Upper lobe of left lung (tissue), 4 donors: ENCODE measurements at regions not wholly inside any gene's neighbourhood (a gene's known extent, or its start where the extent isn't known, plus 50 kb on each side); places are given as distances from the start of the nearest gene placed in this dataset.

Experiments
- POLR2A ChIP-seq, 4 donors: fragments of 450-650 bp; IDR thresholded peaks; one replicate each; pipeline ENCODE4 v1.5.1; 2016 to 2017; ENCODE audit warnings: antibody characterized with exemption in 4 of 4, mild to moderate bottlenecking in 2 of 4
- TF ChIP-seq, protein P1 (sequence below), 6 experiments: fragments of 450-650 bp in 4 of 6; fragments of 200-600 bp in 2 of 6; sonication (generic) in 2 of 6; IDR thresholded peaks; one replicate each; pipeline ENCODE4 v1.5.1; 2016 to 2019; ENCODE audit warnings: antibody characterized with exemption in 6 of 6

DNA sequence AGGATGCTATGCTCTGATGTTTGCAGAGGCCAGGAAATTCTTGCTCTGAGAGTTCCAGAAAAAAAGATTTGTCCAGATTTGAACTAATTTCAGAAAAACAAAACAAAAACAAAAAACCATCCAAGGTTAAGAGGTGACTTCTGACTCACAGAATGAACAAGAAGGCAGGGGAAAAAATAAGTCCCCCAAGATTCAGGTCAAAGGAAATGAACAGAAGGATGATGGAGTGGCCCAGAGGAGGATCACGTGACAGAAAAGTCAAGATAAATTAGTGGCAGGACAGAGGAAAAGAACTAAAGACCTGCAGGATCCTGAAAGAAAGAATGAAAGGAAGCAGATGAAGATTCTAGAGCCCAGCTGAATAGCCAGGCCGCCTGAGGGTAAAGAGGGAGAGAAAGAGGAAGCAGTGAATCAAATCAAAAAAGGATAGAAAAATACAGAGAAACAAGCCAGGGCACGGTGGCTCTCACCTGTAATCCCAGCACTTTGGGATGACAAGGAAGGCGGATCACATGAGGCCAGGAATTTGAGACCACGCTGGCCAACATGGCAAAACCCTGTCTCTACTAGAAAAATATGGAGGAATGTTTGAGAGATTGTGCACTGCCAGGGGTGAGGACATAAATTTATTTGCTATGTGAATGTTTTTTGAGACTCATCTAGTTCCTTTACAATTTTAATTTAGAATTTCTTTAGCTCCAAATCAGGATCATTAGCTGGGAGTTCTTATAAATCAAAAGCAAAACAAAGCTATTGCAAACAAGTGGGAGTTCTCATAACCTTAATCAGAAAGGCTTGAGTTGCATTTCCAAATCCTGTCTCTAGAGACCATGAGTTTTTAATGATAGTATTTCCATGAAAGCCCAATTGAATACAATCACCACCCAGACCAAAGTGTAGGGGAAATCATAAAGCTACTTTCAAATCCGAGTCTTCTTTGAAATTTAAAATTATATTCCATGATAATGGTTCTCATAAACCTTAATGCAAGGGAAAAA, 217.1 kb upstream of the PLEKHG7 start:
- TF ChIP-seq, protein P1, sequence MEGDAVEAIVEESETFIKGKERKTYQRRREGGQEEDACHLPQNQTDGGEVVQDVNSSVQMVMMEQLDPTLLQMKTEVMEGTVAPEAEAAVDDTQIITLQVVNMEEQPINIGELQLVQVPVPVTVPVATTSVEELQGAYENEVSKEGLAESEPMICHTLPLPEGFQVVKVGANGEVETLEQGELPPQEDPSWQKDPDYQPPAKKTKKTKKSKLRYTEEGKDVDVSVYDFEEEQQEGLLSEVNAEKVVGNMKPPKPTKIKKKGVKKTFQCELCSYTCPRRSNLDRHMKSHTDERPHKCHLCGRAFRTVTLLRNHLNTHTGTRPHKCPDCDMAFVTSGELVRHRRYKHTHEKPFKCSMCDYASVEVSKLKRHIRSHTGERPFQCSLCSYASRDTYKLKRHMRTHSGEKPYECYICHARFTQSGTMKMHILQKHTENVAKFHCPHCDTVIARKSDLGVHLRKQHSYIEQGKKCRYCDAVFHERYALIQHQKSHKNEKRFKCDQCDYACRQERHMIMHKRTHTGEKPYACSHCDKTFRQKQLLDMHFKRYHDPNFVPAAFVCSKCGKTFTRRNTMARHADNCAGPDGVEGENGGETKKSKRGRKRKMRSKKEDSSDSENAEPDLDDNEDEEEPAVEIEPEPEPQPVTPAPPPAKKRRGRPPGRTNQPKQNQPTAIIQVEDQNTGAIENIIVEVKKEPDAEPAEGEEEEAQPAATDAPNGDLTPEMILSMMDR (IDR thresholded peaks at IDR 0.05): no peak
- no peak for TF ChIP-seq POLR2A (IDR thresholded peaks at IDR 0.05)
